SK-N-MC (cell line): ENCODE measurements at regions not wholly inside any gene's neighbourhood (a gene's known extent, or its start where the extent isn't known, plus 50 kb on each side); places are given as distances from the start of the nearest gene placed in this dataset.

Experiments used
- EZH2 ChIP-seq: fragments of 200-600 bp; sonication (generic); IDR thresholded peaks from one replicate; pipeline ENCODE4 v1.6.1; 2017; ENCODE audit warnings: antibody characterized with exemption
- FOXP2 ChIP-seq: optimal IDR thresholded peaks from 2 replicates; pipeline ENCODE3; 2011; ENCODE audit warnings: mild to moderate bottlenecking, moderate library complexity; ENCODE audit not compliant: insufficient read depth; ENCODE audit errors: extremely low read length, control extremely low read depth
- POLR2AphosphoS5 ChIP-seq: IDR thresholded peaks from 2 replicates; pipeline ENCODE4 v1.6.1; 2012; ENCODE audit warnings: mild to moderate bottlenecking, low read depth, low read length, borderline replicate concordance

DNA sequence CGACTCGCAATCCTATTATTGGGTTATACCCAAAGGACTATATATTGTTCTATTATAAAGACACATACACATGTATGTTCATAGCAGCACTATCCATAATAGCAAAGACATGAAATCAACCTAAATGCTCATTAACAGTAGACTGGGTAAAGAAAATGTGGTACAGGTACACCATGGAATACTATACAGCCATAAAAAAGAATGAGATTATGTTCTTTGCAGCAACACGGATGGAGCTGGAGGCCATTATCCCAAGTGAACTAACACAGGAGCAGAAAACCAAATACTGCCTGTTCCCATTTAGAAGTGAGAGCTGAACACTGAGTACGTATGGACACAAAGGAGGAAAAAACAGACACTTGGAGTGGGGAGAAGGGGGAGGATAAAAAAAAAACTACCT lies 536.8 kb upstream of the DPP6 start:
- TF ChIP-seq POLR2AphosphoS5 = no peak
- TF ChIP-seq EZH2 = no peak
- no peak for TF ChIP-seq FOXP2
